HepG2 (cell line): ENCODE measurements at regions not wholly inside any gene's neighbourhood (a gene's known extent, or its start where the extent isn't known, plus 50 kb on each side); places are given as distances from the start of the nearest gene placed in this dataset.

Experiments
- ATAC-seq: fragments of 200-7000 bp; cut with Tn5 transposase; 3 replicates; pipeline ENCODE4 v1.9.1; 2020; ENCODE audit warnings: mild to moderate bottlenecking, moderate library complexity
- BruUV-seq: library from RNA; stranded (reverse); fragments of 400-500 nt; replicated peaks from 2 replicates; lab custom pipeline; 2021; lab: Mats Ljungman, UMichigan
- CTCF ChIA-PET: fragments of 300-600 bp; formaldehyde crosslinking; extraction: SDS; loops from one replicate; lab custom pipeline; 2021; ENCODE audit warnings: low total read pairs, inconsistent platforms, low intra/inter-chr PET ratio; lab: Yijun Ruan, JAX
- POLR2A ChIA-PET: fragments of 350-600 bp; sonication (Branson Sonifier 250); formaldehyde crosslinking; loops from one replicate; lab custom pipeline; 2020; ENCODE audit warnings: antibody characterized with exemption, inconsistent platforms; lab: Yijun Ruan, JAX
- DNase-seq: peaks from one replicate; pipeline ENCODE4 v3.0.0-alpha.2; 2015; ENCODE audit warnings: low spot score
- FAIRE-seq: peaks from 3 replicates; lab custom pipeline; 2011; peaks lifted over from hg19 to GRCh38; lab: Jason Lieb, UNC
- H2AFZ ChIP-seq: one replicate; pipeline ENCODE4 v1.6.1; 2011; ENCODE audit warnings: low read length, inconsistent platforms
- H3K27ac ChIP-seq: fragments of 300-600 bp; 3 replicates; pipeline ENCODE4 v1.8.0; 2011; ENCODE audit warnings: mixed run types, mild to moderate bottlenecking, mixed read lengths, low read length, inconsistent platforms; ENCODE audit not compliant: insufficient read depth; ENCODE audit errors: extremely low read length
- H3K27me3 ChIP-seq, 2 experiments: fragments of 200-600 bp in 1 of 2; 2 replicates in 1 of 2; 3 replicates in 1 of 2; pipeline versions ENCODE4 v1.6.0 to v1.8.0; 2011; ENCODE audit warnings: low read length in 2 of 2, mild to moderate bottlenecking in 2 of 2, moderate library complexity in 2 of 2, inconsistent platforms in 1 of 2; ENCODE audit not compliant: insufficient read depth in 2 of 2, control insufficient read depth in 1 of 2
- H3K36me3 ChIP-seq, 2 experiments: fragments of 200-600 bp in 1 of 2; replicated peaks in 1 of 2; 2 replicates in 1 of 2; 3 replicates in 1 of 2; pipeline versions ENCODE4 v1.5.1 to v1.8.0; 2011; ENCODE audit warnings: low read length in 2 of 2, inconsistent platforms in 1 of 2; ENCODE audit not compliant: insufficient read depth in 2 of 2, control insufficient read depth in 1 of 2
- H3K4me1 ChIP-seq: 2 replicates; pipeline ENCODE4 v1.5.1; 2012; ENCODE audit warnings: low read length, inconsistent platforms; ENCODE audit not compliant: insufficient read depth
- H3K4me2 ChIP-seq: 2 replicates; pipeline ENCODE4 v1.6.0; 2011; ENCODE audit warnings: low read depth, low read length, inconsistent platforms
- H3K4me3 ChIP-seq, 3 experiments: fragments of 200-600 bp in 1 of 3; sonication (generic), shearing (Covaris generic) in 1 of 3; replicated peaks in 1 of 3; 2 replicates each; pipeline ENCODE4 v1.5.1; 2011 to 2016; ENCODE audit warnings: low read length in 3 of 3, inconsistent platforms in 2 of 3, low read depth in 2 of 3, mild to moderate bottlenecking in 2 of 3, control low read depth in 1 of 3, mixed read lengths in 1 of 3; ENCODE audit not compliant: insufficient read depth in 1 of 3
- H3K79me2 ChIP-seq: one replicate; pipeline ENCODE4 v1.6.1; 2011; ENCODE audit warnings: low read length, inconsistent platforms; ENCODE audit not compliant: insufficient read depth
- H3K9ac ChIP-seq: 2 replicates; pipeline ENCODE4 v1.6.0; 2011; ENCODE audit warnings: mild to moderate bottlenecking, low read depth, low read length, inconsistent platforms; ENCODE audit not compliant: insufficient read depth
- H3K9me3 ChIP-seq: 2 replicates; pipeline ENCODE4 v1.5.1; 2012; ENCODE audit warnings: mild to moderate bottlenecking, low read length
- H4K20me1 ChIP-seq: 2 replicates; pipeline ENCODE4 v1.6.0; 2011; ENCODE audit warnings: inconsistent platforms, mild to moderate bottlenecking, low read length, moderate library complexity; ENCODE audit not compliant: insufficient read depth
- CREM ChIP-seq, 2 experiments: sonication (generic) in 1 of 2; formaldehyde crosslinking in 1 of 2; IDR thresholded peaks; 2 replicates each; pipeline versions ENCODE4 v1.4.0 to v1.6.1; 2016 to 2020; ENCODE audit warnings: antibody characterized with exemption in 1 of 2, mild to moderate bottlenecking in 1 of 2, missing genetic modification reagents in 1 of 2
- ETV5 ChIP-seq: IDR thresholded peaks from 2 replicates; pipeline ENCODE4 v1.6.1; 2018; ENCODE audit warnings: missing biosample characterization, missing genetic modification reagents, inconsistent platforms, borderline replicate concordance
- HOXA7 ChIP-seq: sonication (generic); formaldehyde crosslinking; IDR thresholded peaks from 2 replicates; pipeline ENCODE4 v1.8.1; 2022; ENCODE audit warnings: mild to moderate bottlenecking, missing genetic modification reagents, moderate library complexity
- NFAT5 ChIP-seq: sonication (generic); formaldehyde crosslinking; IDR thresholded peaks from 2 replicates; pipeline ENCODE4 v1.4.0; 2020; ENCODE audit warnings: missing genetic modification reagents
- PAWR ChIP-seq: sonication (generic); formaldehyde crosslinking; IDR thresholded peaks from 2 replicates; pipeline ENCODE4 v1.4.0; 2020; ENCODE audit warnings: missing genetic modification reagents, mild to moderate bottlenecking, borderline replicate concordance
- SMYD3 ChIP-seq: sonication (generic); formaldehyde crosslinking; IDR thresholded peaks from 2 replicates; pipeline ENCODE4 v1.8.1; 2023; ENCODE audit warnings: mild to moderate bottlenecking, missing genetic modification reagents
- SP5 ChIP-seq: IDR thresholded peaks from 2 replicates; pipeline ENCODE4 v1.6.1; 2016; ENCODE audit warnings: low read depth, borderline replicate concordance
- TEAD3 ChIP-seq: optimal IDR thresholded peaks from 2 replicates; pipeline ENCODE3; 2016; ENCODE audit warnings: borderline replicate concordance
- WGBS: methylation state at CpG from one replicate; pipeline ENCODE4 v1.1.6; 2017; ENCODE audit warnings: low lambda C conversion rate; 5-methylcytosine and 5-hydroxymethylcytosine counted together
- in situ Hi-C: cut with HindIII; loops from 2 replicates; pipeline ENCODE4 v1.10.0; 2017; ENCODE audit warnings: low pct_unique_long_range_greater_than_20kb; ENCODE audit not compliant: extremely low pct_ligation_motif_present
- intact Hi-C: fragments of 100-400 bp; cut with micrococcal nuclease; formaldehyde crosslinking; loops from one replicate; pipeline ENCODE4 v1.10.0; 2022; ENCODE audit not compliant: unreplicated experiment
- TF ChIP-seq, protein P1 (sequence below): sonication (generic); formaldehyde crosslinking; IDR thresholded peaks from 2 replicates; pipeline ENCODE4 v1.5.0; 2020; ENCODE audit warnings: mild to moderate bottlenecking, missing genetic modification reagents, borderline replicate concordance
- TF ChIP-seq, protein P2 (sequence below): sonication (generic); formaldehyde crosslinking; IDR thresholded peaks from 2 replicates; pipeline ENCODE4 v1.5.1; 2020; ENCODE audit warnings: missing genetic modification reagents, mild to moderate bottlenecking, borderline replicate concordance

- TF ChIP-seq SMYD3 (CRISPR knock-in tag) (no peak), HOXA7 (CRISPR knock-in tag) (no peak), CREM (IDR thresholded peaks at IDR 0.05) (no peak), CREM (CRISPR knock-in tag; IDR thresholded peaks at IDR 0.05) (no peak), ETV5 (CRISPR knock-in tag) (no peak), PAWR (no peak), TEAD3 (no peak)
- TF ChIP-seq, protein P1, sequence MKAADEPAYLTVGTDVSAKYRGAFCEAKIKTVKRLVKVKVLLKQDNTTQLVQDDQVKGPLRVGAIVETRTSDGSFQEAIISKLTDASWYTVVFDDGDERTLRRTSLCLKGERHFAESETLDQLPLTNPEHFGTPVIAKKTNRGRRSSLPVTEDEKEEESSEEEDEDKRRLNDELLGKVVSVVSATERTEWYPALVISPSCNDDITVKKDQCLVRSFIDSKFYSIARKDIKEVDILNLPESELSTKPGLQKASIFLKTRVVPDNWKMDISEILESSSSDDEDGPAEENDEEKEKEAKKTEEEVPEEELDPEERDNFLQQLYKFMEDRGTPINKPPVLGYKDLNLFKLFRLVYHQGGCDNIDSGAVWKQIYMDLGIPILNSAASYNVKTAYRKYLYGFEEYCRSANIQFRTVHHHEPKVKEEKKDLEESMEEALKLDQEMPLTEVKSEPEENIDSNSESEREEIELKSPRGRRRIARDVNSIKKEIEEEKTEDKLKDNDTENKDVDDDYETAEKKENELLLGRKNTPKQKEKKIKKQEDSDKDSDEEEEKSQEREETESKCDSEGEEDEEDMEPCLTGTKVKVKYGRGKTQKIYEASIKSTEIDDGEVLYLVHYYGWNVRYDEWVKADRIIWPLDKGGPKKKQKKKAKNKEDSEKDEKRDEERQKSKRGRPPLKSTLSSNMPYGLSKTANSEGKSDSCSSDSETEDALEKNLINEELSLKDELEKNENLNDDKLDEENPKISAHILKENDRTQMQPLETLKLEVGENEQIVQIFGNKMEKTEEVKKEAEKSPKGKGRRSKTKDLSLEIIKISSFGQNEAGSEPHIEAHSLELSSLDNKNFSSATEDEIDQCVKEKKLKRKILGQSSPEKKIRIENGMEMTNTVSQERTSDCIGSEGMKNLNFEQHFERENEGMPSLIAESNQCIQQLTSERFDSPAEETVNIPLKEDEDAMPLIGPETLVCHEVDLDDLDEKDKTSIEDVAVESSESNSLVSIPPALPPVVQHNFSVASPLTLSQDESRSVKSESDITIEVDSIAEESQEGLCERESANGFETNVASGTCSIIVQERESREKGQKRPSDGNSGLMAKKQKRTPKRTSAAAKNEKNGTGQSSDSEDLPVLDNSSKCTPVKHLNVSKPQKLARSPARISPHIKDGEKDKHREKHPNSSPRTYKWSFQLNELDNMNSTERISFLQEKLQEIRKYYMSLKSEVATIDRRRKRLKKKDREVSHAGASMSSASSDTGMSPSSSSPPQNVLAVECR (CRISPR knock-in tag) = no peak
Measured at GRCh38 chr13:107376341-107377125, 808.6 kb upstream of the ARGLU1 start (continued).

- CTCF ChIA-PET = no interaction called here
- no peak for ATAC-seq
- TF ChIP-seq NFAT5 (CRISPR knock-in tag) (no peak), SP5 (CRISPR knock-in tag) (no peak)
- TF ChIP-seq, protein P2, sequence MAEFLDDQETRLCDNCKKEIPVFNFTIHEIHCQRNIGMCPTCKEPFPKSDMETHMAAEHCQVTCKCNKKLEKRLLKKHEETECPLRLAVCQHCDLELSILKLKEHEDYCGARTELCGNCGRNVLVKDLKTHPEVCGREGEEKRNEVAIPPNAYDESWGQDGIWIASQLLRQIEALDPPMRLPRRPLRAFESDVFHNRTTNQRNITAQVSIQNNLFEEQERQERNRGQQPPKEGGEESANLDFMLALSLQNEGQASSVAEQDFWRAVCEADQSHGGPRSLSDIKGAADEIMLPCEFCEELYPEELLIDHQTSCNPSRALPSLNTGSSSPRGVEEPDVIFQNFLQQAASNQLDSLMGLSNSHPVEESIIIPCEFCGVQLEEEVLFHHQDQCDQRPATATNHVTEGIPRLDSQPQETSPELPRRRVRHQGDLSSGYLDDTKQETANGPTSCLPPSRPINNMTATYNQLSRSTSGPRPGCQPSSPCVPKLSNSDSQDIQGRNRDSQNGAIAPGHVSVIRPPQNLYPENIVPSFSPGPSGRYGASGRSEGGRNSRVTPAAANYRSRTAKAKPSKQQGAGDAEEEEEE = no peak
Measured at GRCh38 chr13:107375701-107376340, 807.9 kb upstream of the ARGLU1 start.

More at GRCh38 chr13:107375701-107376340, 807.9 kb upstream of the ARGLU1 start:
- Histone ChIP-seq H2AFZ (no peak overlapping the region), H3K4me2 (no peak overlapping the region), H3K4me1 (no peaks in the 10 kb centered on the region), H4K20me1 (no peaks in the 10 kb centered on the region), H3K9me3 (no peaks in the 10 kb centered on the region), H3K79me2 (no peaks in the 10 kb centered on the region), H3K27ac (no peak overlapping the region), H3K27me3 (no peaks in the 10 kb centered on the region), H3K9ac (no peak overlapping the region), H3K4me3 (no peak overlapping the region), H3K36me3 (no peaks in the 10 kb centered on the region)
- BruUV-seq = no TSS peak
- WGBS = 0% methylated on average over 2 of the region's 4 CpGs
- intact Hi-C loops (no loop called here), in situ Hi-C loops (no loop called here)
- DNase-seq (no peak), FAIRE-seq (no peak)
- POLR2A ChIA-PET = no interaction called here
